ENCODE measurements at regions not wholly inside any gene's neighbourhood (a gene's known extent, or its start where the extent isn't known, plus 50 kb on each side); places are given as distances from the start of the nearest gene placed in this dataset.
"Not testable (repeated sequence)": the region's sequence is repeated elsewhere in the genome, so short reads cannot be mapped to it uniquely, and the experiment has no call there.

DNA sequence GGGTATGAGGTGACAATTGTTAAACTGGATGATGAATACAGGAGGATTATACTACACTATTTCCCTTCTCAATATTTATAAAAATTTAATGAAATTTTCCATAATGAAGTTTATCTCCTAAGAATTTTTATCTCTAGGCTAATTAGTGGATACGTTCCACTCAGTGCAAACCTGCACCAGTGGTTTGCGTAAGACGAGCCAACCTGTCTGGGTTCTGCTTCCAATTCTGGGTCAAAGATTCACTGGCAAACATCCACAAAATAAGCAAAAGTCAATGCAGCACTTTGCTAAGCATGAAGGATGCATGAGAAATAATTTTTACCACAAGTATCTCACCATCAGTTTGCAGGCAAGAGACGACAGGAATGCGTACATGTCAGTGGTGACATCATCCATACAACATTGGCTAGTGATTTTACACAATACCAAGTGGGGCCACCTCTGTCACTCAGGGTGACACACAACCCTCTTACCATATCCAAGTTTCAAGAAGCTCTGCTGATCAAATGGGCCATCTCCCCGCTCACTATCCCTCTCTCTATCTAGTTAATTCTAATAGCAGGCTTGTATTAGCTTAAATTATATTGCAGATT is 51.7 kb downstream of the FAM50B start:
- no peak for DNase-seq
- in situ Hi-C loops (cut with MboI; ENCODE audit: low pct_unique_long_range_greater_than_20kb, low sequenced_read_pairs): no loop called here

DNA sequence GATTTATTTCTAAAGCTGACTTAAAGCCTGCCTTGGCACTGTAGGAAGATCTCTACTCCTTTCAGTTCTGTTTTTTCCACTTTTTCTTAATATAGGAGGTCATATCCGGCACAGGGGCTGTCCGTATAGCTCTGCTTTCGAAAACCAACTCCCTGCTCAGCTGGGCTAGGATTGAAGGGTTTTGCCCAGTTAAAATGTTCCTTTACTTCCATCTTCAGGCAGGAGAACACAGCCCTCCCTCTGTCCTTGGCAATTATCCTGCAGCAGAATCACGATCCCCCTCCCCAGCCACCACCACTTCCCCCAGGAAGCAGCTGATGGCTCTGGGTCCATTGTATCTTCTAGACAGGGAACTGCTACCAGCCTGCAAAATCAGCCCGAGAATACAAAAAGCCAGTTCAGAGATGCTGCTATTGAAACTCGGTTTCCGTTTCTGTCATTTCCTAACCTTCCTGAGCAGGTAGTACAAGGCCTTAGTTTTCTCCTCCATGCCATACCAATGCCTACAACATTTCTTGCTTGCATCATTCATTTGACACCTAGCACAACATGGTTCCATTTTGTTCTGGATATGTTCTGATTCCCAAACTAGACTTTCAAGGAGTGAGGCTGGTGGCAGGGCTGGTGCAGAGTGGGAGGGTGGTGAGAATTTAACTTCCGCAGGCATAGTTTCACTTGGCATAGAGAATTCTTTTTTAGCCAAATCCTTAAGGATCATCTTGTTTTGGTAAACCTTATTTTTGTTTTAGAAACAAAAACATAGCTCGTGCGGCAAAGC is 53.9 kb downstream of the FAM50B start:
- DNase-seq: no peak
- in situ Hi-C loops (cut with MboI; ENCODE audit: low pct_unique_long_range_greater_than_20kb, low sequenced_read_pairs): no loop called here

DNA sequence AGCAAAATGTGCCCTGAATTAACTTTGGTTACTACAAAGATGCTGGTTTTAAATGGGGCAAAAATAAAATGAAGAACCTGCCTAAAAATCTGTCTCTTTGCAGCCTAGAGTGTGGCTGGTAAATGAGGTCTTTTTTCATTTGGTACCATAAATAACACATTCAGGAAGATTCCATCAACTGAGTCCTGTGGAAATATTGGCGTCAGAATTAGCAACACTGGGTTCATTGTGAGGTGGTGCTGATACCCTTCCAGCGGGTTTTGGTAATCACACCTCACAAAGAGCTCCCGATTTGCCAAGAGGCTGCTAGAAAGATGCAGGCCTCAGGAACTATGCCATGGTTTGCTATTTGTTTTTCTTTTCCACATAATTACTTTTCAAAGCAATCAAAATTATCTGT is 55.3 kb downstream of the FAM50B start:
- no peak for DNase-seq
- in situ Hi-C loops (cut with MboI; ENCODE audit: low pct_unique_long_range_greater_than_20kb, low sequenced_read_pairs): no loop called here

GRCh38 chr6:3905945-3906845 is 57.0 kb downstream of the FAM50B start:
- DNase-seq: no peak
- in situ Hi-C loops (cut with MboI; ENCODE audit: low pct_unique_long_range_greater_than_20kb, low sequenced_read_pairs): no loop called here

DNA sequence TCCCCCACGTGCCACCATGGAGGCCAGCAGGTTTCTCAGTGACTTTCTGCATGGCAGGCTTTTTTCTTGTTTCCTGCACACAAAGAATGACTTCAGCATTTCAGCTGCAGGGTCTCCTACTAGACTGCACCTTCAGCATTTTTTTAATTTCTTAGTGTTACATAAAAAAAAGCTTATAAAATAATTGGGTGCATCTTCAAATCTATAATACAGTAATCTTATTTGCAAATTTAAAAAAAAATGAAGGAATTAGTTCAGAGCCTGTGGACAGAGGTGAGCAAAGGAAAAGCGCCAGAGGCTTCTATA is 57.6 kb downstream of the FAM50B start:
- no peak for DNase-seq
- in situ Hi-C loops (cut with MboI; ENCODE audit: low pct_unique_long_range_greater_than_20kb, low sequenced_read_pairs): no loop called here

DNA sequence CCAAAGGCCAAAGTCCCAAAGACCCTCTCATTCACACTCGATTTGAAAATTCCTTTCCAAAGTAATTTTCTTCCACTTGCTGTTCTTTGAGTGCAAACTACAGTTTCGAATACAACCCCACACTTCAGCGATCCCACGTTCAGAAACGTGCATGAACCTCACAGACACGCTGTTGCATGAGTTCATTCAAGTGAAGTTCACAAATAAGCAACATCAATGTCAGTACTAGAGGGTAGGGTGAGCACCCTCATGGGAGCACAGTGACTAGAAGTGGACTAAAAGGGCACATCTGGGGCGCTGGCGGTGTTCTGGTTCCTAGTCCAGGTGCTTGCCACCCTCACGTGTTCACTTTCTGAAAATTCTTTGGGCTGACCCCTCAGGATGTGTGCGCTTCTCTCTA is 59.0 kb downstream of the FAM50B start:
- DNase-seq: no peak
- in situ Hi-C loops (cut with MboI; ENCODE audit: low pct_unique_long_range_greater_than_20kb, low sequenced_read_pairs): no loop called here

DNA sequence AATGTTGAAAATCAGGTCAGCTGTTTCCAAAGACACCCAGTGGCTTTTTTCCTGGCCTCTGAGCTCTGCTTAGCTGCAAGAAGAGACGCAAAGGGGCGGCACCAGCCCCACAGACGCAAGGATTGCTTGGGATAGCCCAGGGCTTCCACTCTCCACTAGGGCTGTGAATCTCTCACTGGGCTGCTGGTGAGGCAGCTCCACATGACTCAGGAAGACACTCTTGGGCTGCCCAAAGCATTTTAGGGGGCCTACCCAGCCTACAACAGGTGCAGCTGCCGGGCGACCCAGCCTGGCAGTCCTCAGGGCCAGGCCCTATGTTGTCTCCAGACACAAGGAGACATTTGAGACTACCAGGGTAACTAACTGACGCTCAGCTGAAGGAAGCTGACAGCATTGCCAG is 59.8 kb downstream of the FAM50B start:
- in situ Hi-C loops (cut with MboI; ENCODE audit: low pct_unique_long_range_greater_than_20kb, low sequenced_read_pairs): no loop called here
- DNase-seq: no peak

GRCh38 chr6:3910106-3910663 is 61.0 kb downstream of the FAM50B start:
- DNase-seq: no peak
- in situ Hi-C loops (cut with MboI; ENCODE audit: low pct_unique_long_range_greater_than_20kb, low sequenced_read_pairs): no loop called here

DNA sequence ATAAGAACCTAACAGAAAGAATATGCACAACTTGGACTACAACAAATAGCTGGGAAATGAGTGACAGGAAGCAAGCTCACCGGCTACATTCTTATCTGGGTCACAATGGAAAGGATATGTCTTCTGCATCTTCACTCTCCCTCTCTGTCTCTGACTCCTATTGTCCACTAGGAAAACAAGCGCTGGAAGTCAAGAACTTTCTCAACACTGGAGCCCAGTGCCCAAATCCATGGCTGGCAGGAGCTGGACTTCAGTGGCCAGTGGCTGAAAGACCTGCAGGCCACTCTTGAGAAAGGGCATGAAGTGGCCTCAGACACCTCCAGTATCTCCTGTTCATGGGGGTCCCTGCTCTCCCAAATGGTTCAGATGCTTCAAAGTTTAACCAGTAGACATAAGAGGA is 62.0 kb downstream of the FAM50B start:
- in situ Hi-C loops (cut with MboI; ENCODE audit: low pct_unique_long_range_greater_than_20kb, low sequenced_read_pairs): no loop called here
- DNase-seq: no peak

DNA sequence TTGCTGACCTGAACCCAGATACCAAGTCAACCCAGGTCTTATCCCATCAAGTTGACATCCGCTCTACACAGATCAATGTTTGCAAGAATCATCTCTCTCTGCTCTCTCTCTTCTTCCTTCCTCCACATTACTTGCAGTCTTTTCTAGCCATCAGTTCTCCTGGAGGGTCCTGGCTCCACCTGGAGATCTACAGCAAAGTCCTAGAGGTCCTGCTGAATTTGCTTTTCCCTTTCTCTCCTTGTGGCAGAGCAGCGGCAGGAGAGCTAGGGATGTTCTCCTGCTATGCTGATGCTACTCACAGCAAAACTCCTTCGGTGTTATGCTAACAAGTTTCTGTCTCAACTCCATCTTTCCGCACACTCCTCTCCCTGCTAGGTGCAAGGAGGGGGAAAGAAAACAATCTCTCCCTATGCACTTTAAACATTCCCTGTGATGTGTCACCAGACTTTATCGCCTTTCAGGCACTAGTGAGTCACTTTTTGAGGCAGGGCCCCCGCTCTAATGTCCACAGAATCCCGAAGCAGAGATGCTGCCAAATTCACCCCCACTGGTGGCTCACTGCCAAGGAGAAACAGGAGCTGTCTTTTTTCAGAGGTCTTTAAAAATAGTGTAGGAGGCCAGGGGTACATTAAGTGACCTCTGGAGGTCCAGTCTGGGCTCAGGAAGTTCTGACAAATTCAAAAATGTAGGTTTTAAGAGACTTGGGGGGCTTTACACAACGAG is 62.6 kb downstream of the FAM50B start:
- in situ Hi-C loops (cut with MboI; ENCODE audit: low pct_unique_long_range_greater_than_20kb, low sequenced_read_pairs): no loop called here

GRCh38 chr6:3912361-3913076 is 63.3 kb downstream of the FAM50B start:
- in situ Hi-C loops (cut with MboI; ENCODE audit: low pct_unique_long_range_greater_than_20kb, low sequenced_read_pairs): no loop called here
- no peak for DNase-seq

More for the DNA sequence above, 62.6 kb downstream of the FAM50B start:
- no peak for DNase-seq

DNA sequence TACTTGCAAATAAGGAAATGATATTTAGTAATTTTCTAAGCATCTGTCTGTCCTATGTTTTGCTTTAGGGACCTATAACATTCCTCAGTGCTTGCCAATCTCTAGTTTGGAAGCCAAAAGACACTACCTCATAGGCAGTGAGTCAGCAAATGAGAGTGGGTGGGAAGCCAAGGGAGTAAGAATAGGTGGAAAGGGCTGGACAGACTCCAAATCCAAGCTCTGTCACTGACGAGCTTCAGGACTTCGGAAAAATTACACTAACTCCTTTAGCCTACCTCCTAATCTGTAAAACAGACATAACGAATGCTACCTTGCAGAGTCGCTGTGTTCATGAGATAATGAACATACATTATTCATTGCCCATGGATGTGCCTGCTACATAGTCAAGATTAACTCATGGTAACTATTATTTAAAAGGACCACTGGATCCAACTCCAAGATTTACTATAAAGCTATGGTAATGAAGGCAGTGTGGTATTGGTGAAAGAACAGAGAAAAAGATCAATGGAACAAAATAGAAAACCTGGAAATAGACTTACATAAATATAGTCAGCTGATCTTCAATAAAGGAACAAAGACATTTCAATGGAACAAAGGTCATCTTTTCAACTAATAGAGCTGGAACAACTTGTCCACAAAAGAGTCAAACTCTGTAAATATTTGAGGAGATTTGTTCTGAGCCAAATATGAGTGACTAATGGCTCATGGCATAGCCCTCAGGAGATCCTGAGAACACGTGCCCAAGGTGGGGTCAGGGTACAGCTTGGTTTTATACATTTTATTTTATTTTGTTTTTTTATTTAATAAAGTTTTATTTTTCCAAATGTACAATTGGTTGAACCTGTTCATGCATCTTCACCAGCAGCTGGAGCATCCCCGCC is 64.1 kb downstream of the FAM50B start:
- no peak for DNase-seq
- in situ Hi-C loops (cut with MboI; ENCODE audit: low pct_unique_long_range_greater_than_20kb, low sequenced_read_pairs): no loop called here

GRCh38 chr6:3913958-3914337 is 64.8 kb downstream of the FAM50B start:
- in situ Hi-C loops (cut with MboI; ENCODE audit: low pct_unique_long_range_greater_than_20kb, low sequenced_read_pairs): no loop called here

DNA sequence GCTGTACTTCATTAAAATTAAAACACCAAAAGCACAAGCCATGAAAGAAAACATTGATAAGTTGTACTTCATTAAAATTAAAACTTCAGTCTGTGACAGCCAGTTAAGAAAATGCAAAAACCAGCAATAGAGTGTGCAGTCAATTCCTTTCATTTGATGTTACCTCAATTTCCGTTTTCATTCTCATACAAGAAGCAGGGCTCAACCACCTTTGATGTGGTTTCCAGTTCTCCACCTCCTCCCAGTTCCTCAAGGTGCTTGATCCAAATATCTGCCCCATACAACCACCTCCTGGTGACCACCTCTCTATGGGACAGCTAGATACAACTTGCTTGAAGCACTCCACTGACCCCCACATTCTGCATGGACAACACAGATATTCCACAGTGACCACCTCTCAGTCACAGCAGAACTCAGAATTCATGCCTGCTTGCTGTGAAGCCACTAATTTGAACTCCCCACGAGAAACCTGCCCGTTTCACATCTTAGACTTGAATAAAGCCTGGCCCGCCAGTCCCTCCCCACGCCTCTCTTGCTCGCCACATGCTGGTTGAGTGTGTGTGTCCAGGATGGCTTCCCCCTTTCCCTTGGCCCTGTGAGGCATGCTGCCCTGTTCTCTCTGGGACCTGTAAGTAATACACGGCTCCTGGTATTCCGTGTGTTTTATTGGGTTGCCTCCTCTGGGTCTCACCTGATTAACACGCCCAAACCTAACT is 66.1 kb downstream of the FAM50B start:
- in situ Hi-C loops (cut with MboI; ENCODE audit: low pct_unique_long_range_greater_than_20kb, low sequenced_read_pairs): no loop called here
- no peak for DNase-seq

More at GRCh38 chr6:3913958-3914337, 64.8 kb downstream of the FAM50B start:
- no peak for DNase-seq

DNA sequence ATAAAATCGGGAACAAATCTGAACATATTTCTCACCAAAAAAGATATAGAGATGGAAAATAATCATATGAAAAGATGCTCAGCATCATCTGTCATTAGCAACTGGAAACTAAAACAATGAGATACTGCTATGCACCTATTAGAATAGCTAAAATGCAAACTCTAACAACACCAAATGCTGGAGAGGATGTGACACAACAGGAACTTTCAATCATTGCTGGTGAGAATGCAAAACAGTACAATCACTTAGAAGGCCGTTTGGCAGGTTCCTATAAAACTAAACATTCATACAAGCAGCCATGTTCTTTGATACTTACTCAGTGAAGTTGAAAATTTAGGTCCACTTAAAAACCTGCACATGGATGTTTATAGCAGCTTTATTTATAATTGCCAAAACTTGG is 67.0 kb downstream of the FAM50B start:
- in situ Hi-C loops (cut with MboI; ENCODE audit: low pct_unique_long_range_greater_than_20kb, low sequenced_read_pairs): no loop called here
- no peak for DNase-seq

- in situ Hi-C loops (cut with MboI; ENCODE audit: low pct_unique_long_range_greater_than_20kb, low sequenced_read_pairs); DNase-seq: not testable (repeated sequence)
Observed at GRCh38 chr6:3916749-3917148, 67.6 kb downstream of the FAM50B start.

- in situ Hi-C loops (cut with MboI; ENCODE audit: low pct_unique_long_range_greater_than_20kb, low sequenced_read_pairs): no loop called here
Observed at GRCh38 chr6:3918469-3918868, 69.3 kb downstream of the FAM50B start.

More at GRCh38 chr6:3918469-3918868, 69.3 kb downstream of the FAM50B start:
- no peak for DNase-seq

All from KBM-7 (cell line).